HepG2 (cell line): ENCODE measurements at regions not wholly inside any gene's neighbourhood (a gene's known extent, or its start where the extent isn't known, plus 50 kb on each side); places are given as distances from the start of the nearest gene placed in this dataset.

ENCODE experiments used
- ATAC-seq: fragments of 200-7000 bp; cut with Tn5 transposase; 3 replicates; pipeline ENCODE4 v1.9.1; 2020; ENCODE audit warnings: mild to moderate bottlenecking, moderate library complexity
- BruUV-seq: library from RNA; stranded (reverse); fragments of 400-500 nt; replicated peaks from 2 replicates; lab custom pipeline; 2021; lab: Mats Ljungman, UMichigan
- CTCF ChIA-PET: fragments of 300-600 bp; formaldehyde crosslinking; extraction: SDS; loops from one replicate; lab custom pipeline; 2021; ENCODE audit warnings: low total read pairs, inconsistent platforms, low intra/inter-chr PET ratio; lab: Yijun Ruan, JAX
- POLR2A ChIA-PET: fragments of 350-600 bp; sonication (Branson Sonifier 250); formaldehyde crosslinking; loops from one replicate; lab custom pipeline; 2020; ENCODE audit warnings: antibody characterized with exemption, inconsistent platforms; lab: Yijun Ruan, JAX
- DNase-seq: peaks from one replicate; pipeline ENCODE4 v3.0.0-alpha.2; 2015; ENCODE audit warnings: low spot score
- FAIRE-seq: peaks from 3 replicates; lab custom pipeline; 2011; peaks lifted over from hg19 to GRCh38; lab: Jason Lieb, UNC
- H2AFZ ChIP-seq: one replicate; pipeline ENCODE4 v1.6.1; 2011; ENCODE audit warnings: low read length, inconsistent platforms
- H3K27ac ChIP-seq: fragments of 300-600 bp; 3 replicates; pipeline ENCODE4 v1.8.0; 2011; ENCODE audit warnings: mixed run types, mild to moderate bottlenecking, mixed read lengths, low read length, inconsistent platforms; ENCODE audit not compliant: insufficient read depth; ENCODE audit errors: extremely low read length
- H3K27me3 ChIP-seq, 2 experiments: fragments of 200-600 bp in 1 of 2; 2 replicates in 1 of 2; 3 replicates in 1 of 2; pipeline versions ENCODE4 v1.6.0 to v1.8.0; 2011; ENCODE audit warnings: low read length in 2 of 2, mild to moderate bottlenecking in 2 of 2, moderate library complexity in 2 of 2, inconsistent platforms in 1 of 2; ENCODE audit not compliant: insufficient read depth in 2 of 2, control insufficient read depth in 1 of 2
- H3K36me3 ChIP-seq, 2 experiments: fragments of 200-600 bp in 1 of 2; replicated peaks in 1 of 2; 2 replicates in 1 of 2; 3 replicates in 1 of 2; pipeline versions ENCODE4 v1.5.1 to v1.8.0; 2011; ENCODE audit warnings: low read length in 2 of 2, inconsistent platforms in 1 of 2; ENCODE audit not compliant: insufficient read depth in 2 of 2, control insufficient read depth in 1 of 2
- H3K4me1 ChIP-seq: 2 replicates; pipeline ENCODE4 v1.5.1; 2012; ENCODE audit warnings: low read length, inconsistent platforms; ENCODE audit not compliant: insufficient read depth
- H3K4me2 ChIP-seq: 2 replicates; pipeline ENCODE4 v1.6.0; 2011; ENCODE audit warnings: low read depth, low read length, inconsistent platforms
- H3K4me3 ChIP-seq, 3 experiments: fragments of 200-600 bp in 1 of 3; sonication (generic), shearing (Covaris generic) in 1 of 3; replicated peaks in 1 of 3; 2 replicates each; pipeline ENCODE4 v1.5.1; 2011 to 2016; ENCODE audit warnings: low read length in 3 of 3, inconsistent platforms in 2 of 3, low read depth in 2 of 3, mild to moderate bottlenecking in 2 of 3, control low read depth in 1 of 3, mixed read lengths in 1 of 3; ENCODE audit not compliant: insufficient read depth in 1 of 3
- H3K79me2 ChIP-seq: one replicate; pipeline ENCODE4 v1.6.1; 2011; ENCODE audit warnings: low read length, inconsistent platforms; ENCODE audit not compliant: insufficient read depth
- H3K9ac ChIP-seq: 2 replicates; pipeline ENCODE4 v1.6.0; 2011; ENCODE audit warnings: mild to moderate bottlenecking, low read depth, low read length, inconsistent platforms; ENCODE audit not compliant: insufficient read depth
- H3K9me3 ChIP-seq: 2 replicates; pipeline ENCODE4 v1.5.1; 2012; ENCODE audit warnings: mild to moderate bottlenecking, low read length
- H4K20me1 ChIP-seq: 2 replicates; pipeline ENCODE4 v1.6.0; 2011; ENCODE audit warnings: inconsistent platforms, mild to moderate bottlenecking, low read length, moderate library complexity; ENCODE audit not compliant: insufficient read depth
- FOXK1 ChIP-seq: sonication (generic); formaldehyde crosslinking; IDR thresholded peaks from 2 replicates; pipeline ENCODE4 v1.4.0; 2020; ENCODE audit warnings: low read depth, missing genetic modification reagents, borderline replicate concordance
- HNF4A ChIP-seq: sonication (generic); formaldehyde crosslinking; IDR thresholded peaks from 2 replicates; pipeline ENCODE4 v1.4.0; 2020; ENCODE audit warnings: missing genetic modification reagents
- NBN ChIP-seq: fragments of 450-650 bp; conservative IDR thresholded peaks from 2 replicates; pipeline ENCODE4 v1.6.1; 2017
- NPAS2 ChIP-seq: sonication (generic); formaldehyde crosslinking; IDR thresholded peaks from 2 replicates; pipeline ENCODE4 v1.8.0; 2022; ENCODE audit warnings: mild to moderate bottlenecking, missing genetic modification reagents, borderline replicate concordance
- POLR2G ChIP-seq: fragments of 200-400 bp; formaldehyde crosslinking; IDR thresholded peaks from 2 replicates; pipeline ENCODE4 v1.6.1; 2018; ENCODE audit warnings: mild to moderate bottlenecking, low read depth, low read length, moderate library complexity
- ZKSCAN1 ChIP-seq: fragments of 150-350 bp; IDR thresholded peaks from 2 replicates; pipeline ENCODE4 v1.6.1; 2014; ENCODE audit warnings: low read length
- ZNF138 ChIP-seq: sonication (generic); formaldehyde crosslinking; IDR thresholded peaks from 2 replicates; pipeline ENCODE4 v1.5.0; 2020; ENCODE audit warnings: mild to moderate bottlenecking, low read depth, missing genetic modification reagents
- ZNF24 ChIP-seq: fragments of 450-650 bp; IDR thresholded peaks from 2 replicates; pipeline ENCODE4 v1.6.1; 2017; ENCODE audit warnings: antibody characterized with exemption, mild to moderate bottlenecking
- WGBS: methylation state at CpG from one replicate; pipeline ENCODE4 v1.1.6; 2017; ENCODE audit warnings: low lambda C conversion rate; 5-methylcytosine and 5-hydroxymethylcytosine counted together
- in situ Hi-C: cut with HindIII; loops from 2 replicates; pipeline ENCODE4 v1.10.0; 2017; ENCODE audit warnings: low pct_unique_long_range_greater_than_20kb; ENCODE audit not compliant: extremely low pct_ligation_motif_present
- intact Hi-C: fragments of 100-400 bp; cut with micrococcal nuclease; formaldehyde crosslinking; loops from one replicate; pipeline ENCODE4 v1.10.0; 2022; ENCODE audit not compliant: unreplicated experiment
- TF ChIP-seq, protein P1 (sequence below): sonication (generic); formaldehyde crosslinking; IDR thresholded peaks from 2 replicates; pipeline ENCODE4 v1.5.0; 2020; ENCODE audit warnings: mild to moderate bottlenecking, missing genetic modification reagents

DNA sequence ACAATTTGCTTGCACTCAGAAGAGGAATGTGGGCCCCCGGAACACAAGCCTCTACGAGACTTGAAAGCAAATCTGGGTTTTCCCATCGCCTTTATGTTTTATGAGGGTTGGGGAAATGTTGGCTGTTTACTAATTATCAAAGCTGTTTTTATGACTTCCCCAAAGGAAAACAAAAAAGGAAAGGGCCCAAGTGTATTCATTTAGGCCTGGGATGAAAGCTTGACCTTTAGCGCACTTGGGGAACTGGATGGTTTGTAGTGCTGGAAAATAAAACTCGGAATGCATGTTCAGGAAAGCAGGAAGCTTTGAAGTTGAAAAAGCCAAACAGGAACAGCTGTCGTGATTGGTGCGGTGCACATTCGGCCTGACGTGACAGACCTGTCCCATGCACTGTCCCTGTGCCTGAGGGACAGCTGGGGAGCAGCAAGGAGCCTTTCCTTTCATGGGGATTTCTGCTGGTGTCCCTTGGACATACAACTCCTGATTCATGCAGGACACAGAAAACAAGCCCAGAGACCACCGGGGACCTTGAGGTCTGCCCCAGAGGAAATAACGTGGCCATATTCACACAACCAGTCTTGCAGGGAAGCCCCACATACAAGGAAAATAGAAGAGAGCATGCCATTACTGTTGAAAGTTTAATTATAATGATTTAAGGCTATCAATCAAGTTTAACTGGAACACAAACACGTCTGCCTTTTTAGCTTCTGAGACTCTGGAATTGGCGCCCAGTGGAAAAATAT, 169.7 kb upstream of the APCDD1 start:
- H3K9ac ChIP-seq, result no peak overlapping the region
- ATAC-seq (no peak), DNase-seq (no peak), FAIRE-seq (no peak)
- no peaks in the 10 kb centered on the region for H3K4me1 ChIP-seq
- H3K36me3 ChIP-seq, result no peaks in the 10 kb centered on the region
- no peak overlapping the region for H3K4me2 ChIP-seq
- in situ Hi-C loops, result no loop called here
- CTCF ChIA-PET, result no interaction called here
- H3K4me3 ChIP-seq, result no peak overlapping the region
- H4K20me1 ChIP-seq, result no peaks in the 10 kb centered on the region
- H3K27me3 ChIP-seq, result no peaks in the 10 kb centered on the region; a peak in 2 of 5 replicates
- POLR2A ChIA-PET, result no interaction called here
- H3K79me2 ChIP-seq, result no peaks in the 10 kb centered on the region
- TF ChIP-seq NBN, result no peak
- TF ChIP-seq, protein P1, sequence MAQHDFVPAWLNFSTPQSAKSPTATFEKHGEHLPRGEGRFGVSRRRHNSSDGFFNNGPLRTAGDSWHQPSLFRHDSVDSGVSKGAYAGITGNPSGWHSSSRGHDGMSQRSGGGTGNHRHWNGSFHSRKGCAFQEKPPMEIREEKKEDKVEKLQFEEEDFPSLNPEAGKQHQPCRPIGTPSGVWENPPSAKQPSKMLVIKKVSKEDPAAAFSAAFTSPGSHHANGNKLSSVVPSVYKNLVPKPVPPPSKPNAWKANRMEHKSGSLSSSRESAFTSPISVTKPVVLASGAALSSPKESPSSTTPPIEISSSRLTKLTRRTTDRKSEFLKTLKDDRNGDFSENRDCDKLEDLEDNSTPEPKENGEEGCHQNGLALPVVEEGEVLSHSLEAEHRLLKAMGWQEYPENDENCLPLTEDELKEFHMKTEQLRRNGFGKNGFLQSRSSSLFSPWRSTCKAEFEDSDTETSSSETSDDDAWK, result no peak
- no peak for TF ChIP-seq POLR2G
- TF ChIP-seq ZNF138 (CRISPR knock-in tag), result no peak
- no peak for TF ChIP-seq ZNF24
- TF ChIP-seq HNF4A (CRISPR knock-in tag), result no peak
- no peak for TF ChIP-seq ZKSCAN1
- no peak for TF ChIP-seq NPAS2 (CRISPR knock-in tag)
- no peak for TF ChIP-seq FOXK1 (CRISPR knock-in tag)
- H3K9me3 ChIP-seq, result peaks cover 9% of the 10 kb centered on the region
- 29% methylated on average over 13 of the region's 13 CpGs for WGBS
- no peak overlapping the region for H2AFZ ChIP-seq
- no peak overlapping the region for H3K27ac ChIP-seq
- BruUV-seq, result no TSS peak
- intact Hi-C loops, result no loop called here
